ENCODE measurements at regions not wholly inside any gene's neighbourhood (a gene's known extent, or its start where the extent isn't known, plus 50 kb on each side); places are given as distances from the start of the nearest gene placed in this dataset.

GRCh38 chr1:98382986-98383740 lies 278.4 kb upstream of the SNX7 start:
- DNase-seq (ENCODE audit: low read depth in 3 of 3): no peak

GRCh38 chr1:98382586-98382985 lies 278.9 kb upstream of the SNX7 start:
- DNase-seq (ENCODE audit: low read depth in 3 of 3): no peak

- DNase-seq (ENCODE audit: low read depth in 3 of 3): no peak
Measured at GRCh38 chr1:98374098-98374497, 287.4 kb upstream of the SNX7 start.

- no peak for DNase-seq (ENCODE audit: low read depth in 3 of 3)
Measured at GRCh38 chr1:98373056-98373455, 288.5 kb upstream of the SNX7 start.

- no peak for DNase-seq (ENCODE audit: low read depth in 3 of 3)
Measured at GRCh38 chr1:98371764-98372163, 289.8 kb upstream of the SNX7 start.

GRCh38 chr1:98369463-98369862 lies 292.1 kb upstream of the SNX7 start:
- DNase-seq (ENCODE audit: low read depth in 3 of 3): no peak

GRCh38 chr1:98368995-98369394 lies 292.5 kb upstream of the SNX7 start:
- no peak for DNase-seq (ENCODE audit: low read depth in 3 of 3)

- DNase-seq (ENCODE audit: low read depth in 3 of 3): no peak
Measured at GRCh38 chr1:98367426-98367825, 294.1 kb upstream of the SNX7 start.

GRCh38 chr1:98366343-98366742 lies 295.2 kb upstream of the SNX7 start:
- no peak for DNase-seq (ENCODE audit: low read depth in 3 of 3)

GRCh38 chr1:98364544-98364943 lies 297.0 kb upstream of the SNX7 start:
- no peak for DNase-seq (ENCODE audit: low read depth in 3 of 3)

- DNase-seq (ENCODE audit: low read depth in 3 of 3): no peak
Measured at GRCh38 chr1:98360864-98361263, 300.7 kb upstream of the SNX7 start.

GRCh38 chr1:98355656-98356383 lies 305.7 kb upstream of the SNX7 start:
- no peak for DNase-seq (ENCODE audit: low read depth in 3 of 3)

- DNase-seq (ENCODE audit: low read depth in 3 of 3): no peak
Measured at GRCh38 chr1:98352378-98352777, 309.1 kb upstream of the SNX7 start.

- DNase-seq (ENCODE audit: low read depth in 3 of 3): no peak
Measured at GRCh38 chr1:98351561-98351960, 310.0 kb upstream of the SNX7 start.

GRCh38 chr1:98345417-98345816 lies 316.1 kb upstream of the SNX7 start:
- no peak for DNase-seq (ENCODE audit: low read depth in 3 of 3)

- no peak for DNase-seq (ENCODE audit: low read depth in 3 of 3)
Measured at GRCh38 chr1:98344731-98345130, 316.8 kb upstream of the SNX7 start.

GRCh38 chr1:98342566-98342965 lies 319.0 kb upstream of the SNX7 start:
- no peak for DNase-seq (ENCODE audit: low read depth in 3 of 3)

- no peak for DNase-seq (ENCODE audit: low read depth in 3 of 3)
Measured at GRCh38 chr1:98340511-98340910, 321.0 kb upstream of the SNX7 start.

GRCh38 chr1:98336472-98337083 lies 324.9 kb upstream of the SNX7 start:
- no peak for DNase-seq (ENCODE audit: low read depth in 3 of 3)

GRCh38 chr1:98333936-98334335 lies 327.6 kb upstream of the SNX7 start:
- DNase-seq (ENCODE audit: low read depth in 3 of 3): no peak

- no peak for DNase-seq (ENCODE audit: low read depth in 3 of 3)
Measured at GRCh38 chr1:98333406-98333805, 328.1 kb upstream of the SNX7 start.

- no peak for DNase-seq (ENCODE audit: low read depth in 3 of 3)
Measured at GRCh38 chr1:98331718-98332311, 329.7 kb upstream of the SNX7 start.

- DNase-seq (ENCODE audit: low read depth in 3 of 3): no peak
Measured at GRCh38 chr1:98331243-98331642, 330.3 kb upstream of the SNX7 start.

All from stimulated activated CD4-positive, alpha-beta T cell treated with anti-CD3 and anti-CD28 coated beads, TNF-alpha, amount 100 ng/mL, for 48 hours (primary cell).